HG03097 (cell line): ENCODE measurements at regions not wholly inside any gene's neighbourhood (a gene's known extent, or its start where the extent isn't known, plus 50 kb on each side); places are given as distances from the start of the nearest gene placed in this dataset.
"Not testable (repeated sequence)": the region's sequence is repeated elsewhere in the genome, so short reads cannot be mapped to it uniquely, and the experiment has no call there.

Experiments
- ATAC-seq: cut with Tn5 transposase; IDR thresholded peaks from one replicate; pipeline ENCODE4 v1.9.1; 2021; ENCODE audit not compliant: unreplicated experiment, low FRiP score

GRCh38 chr6:165178056-165178455 lies 131.3 kb downstream of the C6orf118 start:
- no peak for ATAC-seq

DNA sequence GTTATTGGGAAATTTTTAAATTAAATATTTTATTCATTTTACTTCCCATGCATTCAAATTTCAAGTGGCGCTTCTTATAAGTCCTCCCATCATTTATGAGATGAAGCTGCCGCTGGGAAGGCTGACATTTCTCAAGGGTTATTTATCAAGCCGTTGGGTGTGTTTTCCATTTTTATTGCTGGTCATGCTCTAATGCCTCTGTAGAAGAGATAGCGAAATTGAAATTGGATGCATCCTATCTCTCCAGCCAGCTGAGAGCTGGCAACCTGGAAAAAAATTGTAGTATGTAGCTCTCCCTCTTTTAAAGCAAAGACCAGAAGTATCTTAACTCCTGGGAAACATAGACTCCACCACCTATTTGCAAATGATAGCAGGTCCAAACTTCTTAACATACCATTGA lies 135.9 kb downstream of the C6orf118 start:
- no peak for ATAC-seq

DNA sequence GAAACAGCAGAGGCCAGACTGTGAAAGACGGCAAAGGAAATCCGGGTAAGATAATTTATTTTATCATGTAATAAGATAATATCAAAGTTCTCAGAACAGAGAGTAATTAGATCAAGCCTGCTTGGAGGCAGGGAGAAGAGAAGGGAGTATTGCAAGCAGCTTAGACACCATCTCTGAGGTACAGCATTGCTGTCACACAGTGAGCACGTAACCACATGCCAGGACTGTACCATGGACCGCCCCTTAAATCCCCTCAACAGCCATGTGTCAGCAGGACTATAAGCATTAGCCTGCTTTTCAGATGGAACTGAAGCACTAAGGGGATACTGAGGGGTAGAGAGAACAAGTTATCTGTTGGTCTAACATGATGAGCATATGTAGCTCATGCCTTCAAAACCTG lies 141.5 kb downstream of the C6orf118 start:
- ATAC-seq = no peak

- no peak for ATAC-seq
These were observed 142.1 kb downstream of the C6orf118 start for GRCh38 chr6:165167311-165167710.

- no peak for ATAC-seq
These were observed 145.9 kb downstream of the C6orf118 start for GRCh38 chr6:165163519-165163918.

- ATAC-seq = no peak
These were observed 149.9 kb downstream of the C6orf118 start for GRCh38 chr6:165159460-165159859.

DNA sequence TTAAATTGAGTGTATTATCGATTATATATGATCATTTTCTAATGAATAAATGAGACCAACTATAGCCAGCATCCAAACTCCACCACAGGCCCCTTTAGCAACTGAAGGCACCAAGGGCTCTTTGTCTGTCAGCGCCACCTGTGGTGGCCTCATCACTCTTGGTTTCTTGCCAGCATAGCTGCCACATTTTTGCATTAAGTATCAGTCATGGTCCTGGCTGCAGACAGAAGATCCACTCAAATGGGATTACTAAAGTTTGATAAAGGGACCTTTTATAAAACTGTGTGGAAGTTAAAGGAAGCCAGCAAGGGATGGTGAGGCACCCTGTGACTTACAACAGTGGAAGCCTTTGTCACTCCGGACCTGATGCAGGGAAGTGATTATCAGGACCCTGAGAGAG lies 162.9 kb downstream of the C6orf118 start:
- ATAC-seq = no peak

GRCh38 chr6:165135889-165136288 lies 173.5 kb downstream of the C6orf118 start:
- ATAC-seq = no peak

DNA sequence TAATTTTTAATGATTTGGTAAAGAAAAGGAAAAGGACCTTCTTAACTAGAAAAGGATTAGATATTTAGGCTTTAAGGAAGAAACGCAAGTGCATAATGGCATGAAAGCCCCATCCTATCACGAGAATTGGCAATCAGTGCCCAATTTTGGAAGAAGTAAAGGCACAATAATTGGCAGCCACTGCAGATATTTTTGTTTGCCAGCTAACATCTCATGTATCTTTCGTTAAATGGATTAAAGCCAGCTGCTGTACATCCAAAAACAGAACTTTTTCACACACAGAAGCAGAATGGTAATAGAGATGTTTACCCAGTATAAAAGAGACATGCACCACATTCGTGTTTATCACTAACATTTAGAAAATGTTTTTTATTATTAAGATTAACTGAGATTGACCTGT lies 180.3 kb downstream of the C6orf118 start:
- no peak for ATAC-seq

- not testable (repeated sequence) for ATAC-seq
These were observed 181.7 kb downstream of the C6orf118 start for GRCh38 chr6:165127743-165128142.

GRCh38 chr6:165124681-165125080 lies 184.7 kb downstream of the C6orf118 start:
- not testable (repeated sequence) for ATAC-seq

DNA sequence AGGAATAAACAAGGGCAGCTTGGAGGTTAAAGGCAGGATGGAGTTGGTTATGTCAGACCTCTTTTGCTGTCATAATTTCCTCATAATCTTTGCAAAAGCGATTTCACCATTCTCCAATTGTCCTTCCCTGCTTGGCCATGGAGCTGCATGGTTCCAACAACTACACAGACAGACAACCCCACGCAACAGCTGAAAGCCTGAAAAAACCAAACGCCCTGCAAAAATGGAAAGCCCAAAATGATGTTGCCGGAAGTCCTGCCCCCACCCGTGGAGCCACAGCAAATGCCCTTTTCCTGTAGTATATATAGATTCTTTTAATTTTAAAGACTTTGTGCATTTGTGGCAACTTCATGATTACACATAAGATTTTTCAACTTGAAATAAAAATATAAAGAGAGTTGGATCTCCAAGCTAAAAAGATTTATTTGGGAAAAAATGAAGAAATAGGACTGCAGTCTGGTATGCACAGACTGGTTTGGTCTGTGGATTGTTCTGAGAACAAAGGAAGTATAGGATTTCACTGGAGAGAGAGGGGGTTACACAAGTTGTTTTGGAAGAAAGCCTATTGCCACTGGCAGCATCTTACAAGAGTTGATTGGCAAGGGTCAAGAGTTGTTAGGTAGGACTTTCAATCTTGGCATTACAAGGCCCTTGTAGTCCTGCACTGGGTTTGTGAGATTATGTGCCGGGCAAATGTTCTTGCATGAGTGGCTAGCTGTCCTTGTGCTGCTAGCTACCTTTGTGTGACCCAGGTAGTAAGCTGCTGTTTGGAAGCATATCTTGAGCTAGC lies 190.0 kb downstream of the C6orf118 start:
- no peak for ATAC-seq

DNA sequence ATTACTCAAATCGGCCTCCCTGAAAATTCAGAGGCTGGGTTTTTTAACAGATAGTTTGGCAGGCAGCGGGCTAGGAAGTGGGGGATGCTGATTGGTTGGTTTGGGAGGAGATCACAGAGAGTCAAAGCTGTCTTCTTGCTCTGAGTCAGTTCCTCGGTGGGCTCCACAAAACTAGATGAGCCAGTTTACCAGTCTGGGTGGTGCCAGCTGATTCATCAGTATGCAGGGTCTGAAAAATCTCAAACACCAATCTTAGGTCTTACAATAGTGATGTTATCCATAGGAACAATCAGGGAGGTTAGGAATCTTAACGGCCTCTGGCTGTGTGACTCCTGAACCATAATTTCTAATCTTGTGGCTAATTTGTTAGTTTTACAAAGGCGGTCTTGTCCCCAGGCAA lies 190.7 kb downstream of the C6orf118 start:
- ATAC-seq = no peak

DNA sequence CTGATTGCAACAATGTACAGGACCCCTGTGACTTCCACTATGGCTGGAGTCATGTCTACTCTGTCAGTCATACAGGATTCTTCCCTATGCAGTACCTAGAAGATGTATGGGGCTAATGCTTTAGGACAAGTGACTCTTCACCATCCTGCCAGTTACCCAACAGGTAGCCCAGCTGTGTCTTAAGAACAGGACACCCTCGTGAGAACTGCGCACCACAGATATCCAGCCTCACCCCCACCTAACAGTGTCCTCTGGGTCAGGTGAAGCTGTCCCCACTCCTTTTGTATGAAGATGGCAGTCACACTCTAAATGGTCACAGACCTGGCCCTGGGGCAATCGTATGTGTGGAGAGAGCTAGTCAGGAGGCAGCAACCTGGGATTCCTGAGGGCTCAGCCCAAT lies 191.6 kb downstream of the C6orf118 start:
- ATAC-seq = no peak

DNA sequence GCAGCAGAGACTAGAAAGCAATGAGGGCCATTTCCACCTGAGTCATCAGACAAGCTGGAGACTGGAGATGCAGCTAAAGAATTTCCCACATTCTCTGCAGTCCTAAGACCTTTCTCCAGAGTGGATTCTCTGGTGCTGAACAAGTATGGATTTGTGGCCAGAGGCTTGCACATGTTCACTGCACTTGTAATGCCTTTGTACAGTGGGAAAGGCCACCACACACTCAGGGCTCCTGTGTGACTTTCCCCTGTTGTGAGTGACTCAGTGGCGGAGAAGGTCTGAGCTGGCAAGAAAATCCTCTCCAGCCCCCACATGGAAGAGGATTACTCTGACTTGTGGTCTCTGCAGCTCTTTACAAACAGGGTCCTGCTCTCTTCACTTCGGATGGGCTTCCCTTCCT lies 192.3 kb downstream of the C6orf118 start:
- ATAC-seq = no peak

GRCh38 chr6:165110860-165111259 lies 198.5 kb downstream of the C6orf118 start:
- ATAC-seq = no peak

GRCh38 chr6:165109011-165109410 lies 200.4 kb downstream of the C6orf118 start:
- no peak for ATAC-seq

GRCh38 chr6:165106261-165106660 lies 203.1 kb downstream of the C6orf118 start:
- no peak for ATAC-seq

GRCh38 chr6:165098165-165098564 lies 211.2 kb downstream of the C6orf118 start:
- no peak for ATAC-seq

- ATAC-seq = no peak
These were observed 212.5 kb downstream of the C6orf118 start for GRCh38 chr6:165096868-165097267.

DNA sequence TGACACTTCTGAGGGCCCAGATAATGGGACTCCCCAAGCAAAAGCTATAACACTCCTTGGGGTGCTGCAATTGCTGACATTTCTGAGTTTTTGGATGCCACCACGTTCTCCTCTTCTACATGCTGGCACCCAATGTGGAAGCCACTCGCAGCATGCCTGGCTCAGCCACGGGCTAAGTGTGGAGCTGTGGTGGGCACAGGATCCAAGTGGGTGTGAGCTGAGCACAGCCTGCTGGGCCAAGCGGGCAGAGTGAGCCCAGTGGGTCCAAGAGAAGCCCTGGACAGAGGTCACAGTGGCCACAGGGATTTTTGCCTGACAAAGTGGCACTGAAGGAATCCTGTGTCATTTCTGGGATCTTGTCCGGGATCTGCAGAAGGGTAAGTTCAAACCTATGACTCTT lies 213.2 kb downstream of the C6orf118 start:
- no peak for ATAC-seq

GRCh38 chr6:165092881-165093595 lies 216.4 kb downstream of the C6orf118 start:
- no peak for ATAC-seq
